Lower leg skin (tissue), 3 donors: ENCODE measurements at regions not wholly inside any gene's neighbourhood (a gene's known extent, or its start where the extent isn't known, plus 50 kb on each side); places are given as distances from the start of the nearest gene placed in this dataset.

Experiments used
- POLR2A ChIP-seq, 2 donors: fragments of 450-650 bp; IDR thresholded peaks; one replicate each; pipeline ENCODE4 v1.6.1; 2016 to 2017; ENCODE audit warnings: antibody characterized with exemption in 2 of 2, mild to moderate bottlenecking in 1 of 2, moderate library complexity in 1 of 2
- TF ChIP-seq, protein P1 (sequence below), 3 donors: fragments of 450-650 bp; IDR thresholded peaks; one replicate each; pipeline ENCODE4 v1.5.1; 2016; ENCODE audit warnings: antibody characterized with exemption in 3 of 3, mild to moderate bottlenecking in 3 of 3, moderate library complexity in 2 of 3

GRCh38 chr18:11548916-11549551, 60.4 kb upstream of the SLC35G4 start:
- TF ChIP-seq, protein P1, sequence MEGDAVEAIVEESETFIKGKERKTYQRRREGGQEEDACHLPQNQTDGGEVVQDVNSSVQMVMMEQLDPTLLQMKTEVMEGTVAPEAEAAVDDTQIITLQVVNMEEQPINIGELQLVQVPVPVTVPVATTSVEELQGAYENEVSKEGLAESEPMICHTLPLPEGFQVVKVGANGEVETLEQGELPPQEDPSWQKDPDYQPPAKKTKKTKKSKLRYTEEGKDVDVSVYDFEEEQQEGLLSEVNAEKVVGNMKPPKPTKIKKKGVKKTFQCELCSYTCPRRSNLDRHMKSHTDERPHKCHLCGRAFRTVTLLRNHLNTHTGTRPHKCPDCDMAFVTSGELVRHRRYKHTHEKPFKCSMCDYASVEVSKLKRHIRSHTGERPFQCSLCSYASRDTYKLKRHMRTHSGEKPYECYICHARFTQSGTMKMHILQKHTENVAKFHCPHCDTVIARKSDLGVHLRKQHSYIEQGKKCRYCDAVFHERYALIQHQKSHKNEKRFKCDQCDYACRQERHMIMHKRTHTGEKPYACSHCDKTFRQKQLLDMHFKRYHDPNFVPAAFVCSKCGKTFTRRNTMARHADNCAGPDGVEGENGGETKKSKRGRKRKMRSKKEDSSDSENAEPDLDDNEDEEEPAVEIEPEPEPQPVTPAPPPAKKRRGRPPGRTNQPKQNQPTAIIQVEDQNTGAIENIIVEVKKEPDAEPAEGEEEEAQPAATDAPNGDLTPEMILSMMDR (IDR thresholded peaks at IDR 0.05) = no peak
- TF ChIP-seq POLR2A (IDR thresholded peaks at IDR 0.05) = no peak
